SK-N-SH (cell line): ENCODE measurements at regions not wholly inside any gene's neighbourhood (a gene's known extent, or its start where the extent isn't known, plus 50 kb on each side); places are given as distances from the start of the nearest gene placed in this dataset.

ENCODE experiments used
- CTCF ChIA-PET: fragments of 300-600, 350-600 bp; formaldehyde crosslinking; extraction: SDS; loops from one replicate; lab custom pipeline; 2021; lab: Yijun Ruan, JAX
- POLR2A ChIA-PET: fragments of 350-600 bp; sonication (Branson Sonifier 250); formaldehyde crosslinking; extraction: SDS; loops from one replicate; lab custom pipeline; 2020; ENCODE audit warnings: antibody characterized with exemption, inconsistent platforms; lab: Yijun Ruan, JAX
- DNase-seq: peaks from one replicate; pipeline ENCODE4 v3.0.0; 2012
- H2AFZ ChIP-seq: fragments of 200-600 bp; sonication (generic); 2 replicates; pipeline ENCODE4 v1.8.1; 2016; ENCODE audit warnings: antibody characterized with exemption, mild to moderate bottlenecking, low read depth
- H3F3A ChIP-seq: fragments of 200-600 bp; sonication (generic); replicated peaks from 2 replicates; pipeline ENCODE3; 2016; ENCODE audit warnings: antibody characterized with exemption, mild to moderate bottlenecking; ENCODE audit not compliant: insufficient read depth
- H3K27ac ChIP-seq, 2 experiments: fragments of 200-500 bp in 1 of 2; fragments of 200-600 bp in 1 of 2; sonication (Bioruptor generic) in 1 of 2; sonication (generic), shearing (Covaris generic) in 1 of 2; 2 replicates each; pipeline versions ENCODE4 v1.5.1 to v1.6.1; 2014 to 2016; ENCODE audit warnings: low read depth in 2 of 2, inconsistent platforms in 1 of 2, low read length in 1 of 2, mild to moderate bottlenecking in 1 of 2, mixed read lengths in 1 of 2
- H3K27me3 ChIP-seq: fragments of 200-600 bp; sonication (generic), shearing (Covaris generic); 2 replicates; pipeline ENCODE4 v1.6.1; 2016; ENCODE audit warnings: mixed run types; ENCODE audit not compliant: insufficient read depth
- H3K36me3 ChIP-seq, 2 experiments: fragments of 200-500 bp in 1 of 2; fragments of 200-600 bp in 1 of 2; sonication (Bioruptor generic) in 1 of 2; sonication (generic) in 1 of 2; replicated peaks in 1 of 2; 2 replicates each; pipeline versions ENCODE3 to v1.5.1; 2014 to 2016; ENCODE audit warnings: low read length in 1 of 2, mild to moderate bottlenecking in 1 of 2; ENCODE audit not compliant: insufficient read depth in 2 of 2, control insufficient read depth in 1 of 2
- H3K4me1 ChIP-seq, 2 experiments: fragments of 200-500 bp in 1 of 2; fragments of 200-600 bp in 1 of 2; sonication (Bioruptor generic) in 1 of 2; sonication (generic), shearing (Covaris generic) in 1 of 2; 2 replicates each; pipeline versions ENCODE4 v1.5.1 to v1.6.1; 2014 to 2016; ENCODE audit warnings: low read depth in 1 of 2, low read length in 1 of 2, mixed run types in 1 of 2; ENCODE audit not compliant: insufficient read depth in 2 of 2, control insufficient read depth in 1 of 2
- H3K4me2 ChIP-seq: fragments of 200-600 bp; sonication (generic), shearing (Covaris generic); 2 replicates; pipeline ENCODE4 v1.6.1; 2017; ENCODE audit warnings: mixed run types
- H3K4me3 ChIP-seq, 2 experiments: fragments of 200-500 bp in 1 of 2; fragments of 200-600 bp in 1 of 2; sonication (Bioruptor generic) in 1 of 2; sonication (generic), shearing (Covaris generic) in 1 of 2; 2 replicates each; pipeline versions ENCODE4 v1.5.1 to v1.8.1; 2014 to 2016; ENCODE audit warnings: low read depth in 2 of 2, inconsistent platforms in 1 of 2, low read length in 1 of 2, mild to moderate bottlenecking in 1 of 2, mixed read lengths in 1 of 2, moderate library complexity in 1 of 2
- H3K79me2 ChIP-seq: fragments of 200-600 bp; sonication (generic); 2 replicates; pipeline ENCODE4 v1.8.1; 2017; ENCODE audit warnings: mild to moderate bottlenecking; ENCODE audit not compliant: insufficient read depth
- H3K9ac ChIP-seq: fragments of 200-600 bp; sonication (generic); 2 replicates; pipeline ENCODE4 v1.6.1; 2017; ENCODE audit warnings: mixed run types
- H3K9me2 ChIP-seq: fragments of 200-600 bp; sonication (generic); 2 replicates; pipeline ENCODE4 v1.6.1; 2017; ENCODE audit warnings: mixed run types
- H3K9me3 ChIP-seq: fragments of 200-600 bp; sonication (generic); 2 replicates; pipeline ENCODE4 v1.6.1; 2017; ENCODE audit warnings: mixed run types, mild to moderate bottlenecking, moderate library complexity
- H4K20me1 ChIP-seq: fragments of 200-600 bp; sonication (generic); 2 replicates; pipeline ENCODE4 v1.6.1; 2017; ENCODE audit warnings: mild to moderate bottlenecking, mixed run types; ENCODE audit not compliant: insufficient read depth
- CHD2 ChIP-seq: fragments of 150-350 bp; IDR thresholded peaks from 2 replicates; pipeline ENCODE4 v1.6.1; 2018; ENCODE audit warnings: low read length; ENCODE audit not compliant: partially characterized antibody
- EP300 ChIP-seq, 2 experiments: IDR thresholded peaks; 2 replicates each; pipeline versions ENCODE4 v1.4.0 to v1.6.1; 2012; ENCODE audit warnings: borderline replicate concordance in 1 of 2, low read depth in 1 of 2, low read length in 1 of 2
- EZH2phosphoT487 ChIP-seq: fragments of 200-600 bp; sonication (generic); IDR thresholded peaks from 2 replicates; pipeline ENCODE4 v1.6.1; 2017; ENCODE audit warnings: low read depth, mixed run types, mild to moderate bottlenecking, antibody characterized with exemption, moderate library complexity, borderline replicate concordance
- FOSL2 ChIP-seq: IDR thresholded peaks from 2 replicates; pipeline ENCODE4 v1.4.0; 2012; ENCODE audit warnings: low read depth, mild to moderate bottlenecking, moderate library complexity, borderline replicate concordance
- FOXJ3 ChIP-seq: sonication (generic); formaldehyde crosslinking; IDR thresholded peaks from 2 replicates; pipeline ENCODE4 v1.5.1; 2020; ENCODE audit warnings: mild to moderate bottlenecking, missing genetic modification reagents
- GABPA ChIP-seq: IDR thresholded peaks from 2 replicates; pipeline ENCODE4 v1.4.0; 2012; ENCODE audit warnings: low read depth, mild to moderate bottlenecking
- MEF2A ChIP-seq: IDR thresholded peaks from 2 replicates; pipeline ENCODE4 v1.4.0; 2012; ENCODE audit warnings: low read depth, borderline replicate concordance
- MXI1 ChIP-seq: IDR thresholded peaks from 2 replicates; pipeline ENCODE4 v1.6.1; 2012; ENCODE audit warnings: mild to moderate bottlenecking, low read depth, low read length, improper control_type of control experiment
- NFIC ChIP-seq: IDR thresholded peaks from 2 replicates; pipeline ENCODE4 v1.4.0; 2012; ENCODE audit warnings: borderline replicate concordance
- PBX3 ChIP-seq: IDR thresholded peaks from 2 replicates; pipeline ENCODE4; 2012
- REST ChIP-seq: IDR thresholded peaks from 2 replicates; pipeline ENCODE4 v1.6.1; 2012; ENCODE audit warnings: mild to moderate bottlenecking, low read depth, low read length, moderate library complexity
- TEAD4 ChIP-seq: IDR thresholded peaks from 2 replicates; pipeline ENCODE4 v1.4.0; 2012; ENCODE audit warnings: mild to moderate bottlenecking, borderline replicate concordance; ENCODE audit not compliant: insufficient read depth
- USF2 ChIP-seq: fragments of 150-350 bp; IDR thresholded peaks from 2 replicates; pipeline ENCODE4 v1.6.1; 2017; ENCODE audit warnings: antibody characterized with exemption, low read length, low read depth, borderline replicate concordance
- WGBS: methylation state at CpG from one replicate; pipeline ENCODE4 v1.1.6; 2017; ENCODE audit warnings: low lambda C conversion rate; 5-methylcytosine and 5-hydroxymethylcytosine counted together
- TF ChIP-seq, protein P1 (sequence below): IDR thresholded peaks from 2 replicates; pipeline ENCODE4 v1.4.0; 2012; ENCODE audit warnings: low read depth
- TF ChIP-seq, protein P2 (sequence below): fragments of 150-350 bp; IDR thresholded peaks from 2 replicates; pipeline ENCODE4 v1.6.1; 2016; ENCODE audit warnings: mild to moderate bottlenecking, low read depth, low read length

DNA sequence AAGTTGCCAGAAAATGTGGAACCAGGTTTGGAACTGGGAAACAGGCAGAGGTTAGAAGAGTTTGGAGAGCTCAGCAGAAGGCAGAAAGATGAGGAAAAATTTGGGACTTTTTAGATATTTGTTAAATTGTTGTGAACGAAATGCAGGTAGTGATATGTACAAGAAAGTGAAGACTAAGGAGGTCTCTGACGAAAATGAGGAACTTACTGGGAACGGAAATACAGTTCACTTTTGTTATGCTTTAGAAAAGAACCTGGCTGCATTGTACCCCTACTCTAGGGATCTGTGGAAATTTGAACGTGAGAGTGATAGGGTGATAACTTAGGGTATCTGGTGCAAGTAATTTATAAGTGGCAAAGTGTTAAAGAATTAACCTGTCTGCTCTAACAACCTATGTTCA is 632.4 kb downstream of the SLITRK5 start:
- no peak overlapping the region for H2AFZ ChIP-seq
- H3K9me2 ChIP-seq = no peaks in the 10 kb centered on the region
- no peak overlapping the region for H3K9ac ChIP-seq
- H3K9me3 ChIP-seq = no peaks in the 10 kb centered on the region
- no peak overlapping the region for H3K4me3 ChIP-seq
- H3K36me3 ChIP-seq = no peaks in the 10 kb centered on the region
- no peaks in the 10 kb centered on the region for H3K4me1 ChIP-seq
- no peaks in the 10 kb centered on the region for H3K27me3 ChIP-seq
- POLR2A ChIA-PET = no interaction called here
- H3F3A ChIP-seq = no peaks in the 10 kb centered on the region
- H3K27ac ChIP-seq = no peak overlapping the region
- no peaks in the 10 kb centered on the region for H4K20me1 ChIP-seq
- no peaks in the 10 kb centered on the region for H3K79me2 ChIP-seq
- WGBS = 31% methylated on average over 4 of the region's 4 CpGs
- H3K4me2 ChIP-seq = no peak overlapping the region
- TF ChIP-seq PBX3 (no peak), NFIC (no peak), EZH2phosphoT487 (no peak), FOXJ3 (CRISPR knock-in tag) (no peak), EP300 (IDR thresholded peaks at IDR 0.05; ENCODE audit: borderline replicate concordance in 1 of 2, low read depth in 1 of 2, low read length in 1 of 2) (no peak), MEF2A (no peak), CHD2 (no peak), USF2 (no peak), MXI1 (no peak), REST (no peak), GABPA (no peak), TEAD4 (no peak), FOSL2 (no peak)
- TF ChIP-seq, protein P1, sequence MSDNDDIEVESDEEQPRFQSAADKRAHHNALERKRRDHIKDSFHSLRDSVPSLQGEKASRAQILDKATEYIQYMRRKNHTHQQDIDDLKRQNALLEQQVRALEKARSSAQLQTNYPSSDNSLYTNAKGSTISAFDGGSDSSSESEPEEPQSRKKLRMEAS = no peak
- TF ChIP-seq, protein P2, sequence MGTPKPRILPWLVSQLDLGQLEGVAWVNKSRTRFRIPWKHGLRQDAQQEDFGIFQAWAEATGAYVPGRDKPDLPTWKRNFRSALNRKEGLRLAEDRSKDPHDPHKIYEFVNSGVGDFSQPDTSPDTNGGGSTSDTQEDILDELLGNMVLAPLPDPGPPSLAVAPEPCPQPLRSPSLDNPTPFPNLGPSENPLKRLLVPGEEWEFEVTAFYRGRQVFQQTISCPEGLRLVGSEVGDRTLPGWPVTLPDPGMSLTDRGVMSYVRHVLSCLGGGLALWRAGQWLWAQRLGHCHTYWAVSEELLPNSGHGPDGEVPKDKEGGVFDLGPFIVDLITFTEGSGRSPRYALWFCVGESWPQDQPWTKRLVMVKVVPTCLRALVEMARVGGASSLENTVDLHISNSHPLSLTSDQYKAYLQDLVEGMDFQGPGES = no peak
- DNase-seq = no peak
- CTCF ChIA-PET = no interaction called here
